ENCODE measurements at regions not wholly inside any gene's neighbourhood (a gene's known extent, or its start where the extent isn't known, plus 50 kb on each side); places are given as distances from the start of the nearest gene placed in this dataset.

DNA sequence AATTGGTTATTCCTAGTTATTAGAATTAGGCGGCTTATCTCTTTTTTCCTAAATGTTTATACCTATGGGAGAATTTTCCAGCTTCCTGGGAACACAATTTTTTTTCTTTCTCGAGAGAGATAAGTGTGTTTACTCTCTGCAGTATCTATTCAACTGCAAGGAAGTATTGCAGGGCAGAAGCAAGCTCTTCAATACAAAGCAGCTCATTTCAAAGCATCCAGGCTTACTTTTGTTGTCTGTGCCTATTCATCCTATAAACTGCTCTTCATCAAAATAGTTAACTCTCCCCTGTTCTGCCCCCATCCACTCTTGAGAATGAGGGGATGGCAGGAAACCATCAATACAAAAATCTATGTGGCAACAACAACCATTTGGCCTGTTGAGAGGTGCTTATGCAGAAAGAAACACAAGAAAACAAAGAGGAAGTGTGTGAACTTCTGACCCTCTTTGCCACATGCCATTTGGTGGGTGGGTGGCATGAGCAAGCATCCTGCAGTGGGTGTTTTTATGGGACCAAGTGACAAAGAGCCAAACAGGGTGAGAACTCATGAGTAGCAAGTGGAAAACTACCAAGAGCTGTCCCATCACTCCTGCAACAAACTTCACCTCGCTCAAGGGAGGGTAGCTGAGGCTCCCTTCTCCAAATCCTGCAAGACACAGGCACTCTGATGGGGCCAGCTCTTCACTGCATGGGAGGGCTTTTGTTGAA lies 50.6 kb upstream of the MRPS6 start:
- in situ Hi-C loops (cut with HindIII; ENCODE audit: low sequenced_read_pairs), result no loop called here
- no peak for DNase-seq (ENCODE audit: low spot score)

DNA sequence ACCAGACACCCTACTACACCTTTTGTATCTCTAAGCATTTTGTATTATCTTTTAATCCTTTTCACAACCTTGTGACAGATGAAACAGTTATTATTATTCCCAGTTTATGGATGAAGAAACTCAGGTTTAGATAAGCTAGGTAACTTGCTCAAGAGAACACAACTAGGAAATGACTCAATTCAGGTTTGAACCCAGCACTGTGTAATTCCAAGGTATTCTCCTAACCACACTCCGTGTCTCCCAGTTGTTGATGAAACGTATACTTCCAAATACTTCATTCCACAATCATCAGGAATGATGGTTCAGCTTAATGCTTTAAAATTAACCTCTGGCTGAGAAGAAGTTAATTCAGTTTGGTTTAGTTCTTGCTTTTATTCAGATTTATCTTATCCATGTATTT lies 51.7 kb upstream of the MRPS6 start:
- no peak for DNase-seq (ENCODE audit: low spot score)
- in situ Hi-C loops (cut with HindIII; ENCODE audit: low sequenced_read_pairs), result no loop called here

DNA sequence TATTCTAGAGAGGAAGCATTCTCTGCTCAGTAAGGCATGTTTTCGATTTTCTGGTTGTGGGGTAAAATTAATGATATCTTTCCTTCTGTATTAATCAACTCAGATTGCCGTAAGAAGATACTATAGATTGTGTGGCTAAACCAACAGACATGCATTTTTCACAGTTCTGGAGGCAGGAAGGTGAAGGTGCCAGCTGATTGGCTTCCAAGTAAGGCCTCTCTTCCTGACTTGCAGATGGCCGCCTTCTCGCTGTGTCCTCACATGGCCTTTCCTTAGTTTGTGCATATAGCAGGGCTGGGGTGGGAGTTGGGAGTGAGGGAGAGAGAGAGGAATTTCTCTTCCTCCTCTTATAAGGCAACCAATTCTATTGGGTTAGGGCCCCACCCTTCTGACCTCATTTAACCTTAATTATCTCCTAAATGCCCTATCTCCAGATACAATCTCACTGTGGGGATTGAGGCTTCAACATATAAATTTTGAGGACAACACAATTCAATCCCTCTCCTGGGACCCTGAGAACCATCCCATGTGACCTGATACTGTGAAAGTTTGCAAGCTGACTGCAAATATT lies 52.3 kb upstream of the MRPS6 start:
- peak; percentile 39 for DNase-seq (ENCODE audit: low spot score)
- in situ Hi-C loops (cut with HindIII; ENCODE audit: low sequenced_read_pairs), result no loop called here

DNA sequence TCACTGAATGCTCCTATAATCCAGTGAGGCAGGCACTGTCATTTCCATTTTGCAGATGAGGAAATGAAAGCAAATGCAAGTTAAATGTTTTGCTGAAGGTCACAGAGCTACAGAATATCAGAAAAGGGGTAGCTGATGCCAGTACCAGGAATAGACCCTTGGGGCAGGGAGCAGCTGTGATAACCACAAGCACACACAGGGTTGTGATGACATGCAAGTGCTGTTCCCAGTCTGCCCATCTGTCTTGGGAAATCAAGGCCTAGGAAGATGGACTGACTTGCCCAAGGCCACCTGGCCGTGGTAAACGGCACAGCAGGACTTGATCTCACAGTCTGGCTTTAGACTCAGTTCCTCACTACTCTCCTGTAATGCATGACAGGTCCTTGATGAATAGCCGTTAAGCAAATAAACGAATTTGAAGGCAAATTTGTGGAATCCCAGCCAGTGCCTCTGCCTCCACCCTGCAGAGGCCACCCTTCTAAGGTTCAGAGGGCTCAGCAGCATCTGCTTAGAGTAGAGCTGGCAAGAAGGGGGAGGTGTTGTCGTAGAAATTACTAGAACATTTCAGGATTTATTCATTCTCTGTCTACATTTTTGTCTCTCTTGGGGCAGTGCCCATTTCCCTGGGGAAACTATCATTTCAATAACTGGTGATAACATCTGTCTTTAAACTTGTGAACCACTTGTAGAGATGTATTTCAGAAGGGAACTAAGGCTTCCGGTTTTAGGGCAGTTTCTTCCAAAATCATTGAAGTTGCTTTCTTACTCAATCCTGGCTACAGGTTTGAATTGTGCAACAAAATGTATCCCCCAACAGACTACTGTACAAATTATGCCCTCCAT lies 53.2 kb upstream of the MRPS6 start:
- DNase-seq (ENCODE audit: low spot score), result peak; percentile 69

DNA sequence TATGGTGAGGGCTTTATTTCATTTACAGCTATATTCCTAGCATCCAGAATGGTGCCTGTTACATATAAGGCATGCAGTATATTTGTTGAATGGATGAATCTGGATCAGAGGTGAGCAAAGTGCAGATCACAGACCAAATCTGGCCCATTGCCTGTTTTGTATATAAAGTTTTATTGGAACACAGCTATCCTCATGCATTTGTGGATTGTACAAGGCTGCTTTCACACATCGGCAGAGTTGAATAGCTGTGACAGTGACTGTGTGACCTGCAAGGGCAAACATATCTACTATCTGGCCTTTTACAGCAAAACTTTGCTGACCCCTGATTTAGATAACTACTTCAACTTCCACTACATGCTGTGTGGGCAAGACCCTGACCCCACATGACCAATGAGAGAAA lies 54.0 kb upstream of the MRPS6 start:
- in situ Hi-C loops (cut with HindIII; ENCODE audit: low sequenced_read_pairs), result no loop called here
- DNase-seq (ENCODE audit: low spot score), result no peak

More for the DNA sequence above, 53.2 kb upstream of the MRPS6 start:
- in situ Hi-C loops (cut with HindIII; ENCODE audit: low sequenced_read_pairs), result no loop called here

DNA sequence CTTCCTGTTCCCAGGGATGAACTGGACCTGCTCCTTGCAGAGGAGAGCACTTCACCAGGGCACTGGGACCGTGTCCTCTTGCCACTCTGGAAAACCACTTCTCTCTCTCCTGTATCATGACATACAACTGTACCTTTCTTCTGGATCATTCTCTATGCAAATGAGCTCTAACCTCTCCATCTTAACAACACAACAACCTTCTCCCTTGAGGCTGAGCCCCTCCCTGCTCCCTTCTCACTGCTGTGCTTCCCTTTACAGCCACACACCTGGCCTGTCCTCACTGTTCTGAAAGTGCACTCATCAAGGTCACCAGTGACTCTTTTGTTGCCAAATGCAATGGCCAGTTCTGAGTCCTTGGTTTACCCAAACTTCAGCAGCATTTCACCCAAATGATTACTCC lies 54.5 kb upstream of the MRPS6 start:
- DNase-seq (ENCODE audit: low spot score), result no peak
- in situ Hi-C loops (cut with HindIII; ENCODE audit: low sequenced_read_pairs), result no loop called here

DNA sequence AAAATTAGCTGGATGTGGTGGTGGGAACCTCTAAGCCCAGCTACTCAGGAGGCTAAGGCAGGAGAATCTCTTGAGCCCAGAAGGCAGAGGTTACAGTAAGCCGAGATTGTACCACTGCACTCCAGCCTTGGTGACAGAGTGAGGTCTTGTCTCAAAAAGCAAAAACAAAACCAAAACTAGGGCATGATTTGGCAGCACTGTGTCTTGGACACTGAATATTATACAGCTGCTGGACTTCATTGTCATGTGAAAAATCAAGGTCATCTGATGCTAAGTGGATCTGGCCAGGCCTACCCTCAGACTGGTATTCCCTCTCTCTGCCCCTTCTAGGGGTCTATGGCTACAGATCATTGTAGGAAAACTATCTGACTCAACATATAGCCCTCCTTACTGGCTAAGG lies 55.2 kb upstream of the MRPS6 start:
- DNase-seq (ENCODE audit: low spot score), result no peak
- in situ Hi-C loops (cut with HindIII; ENCODE audit: low sequenced_read_pairs), result no loop called here

DNA sequence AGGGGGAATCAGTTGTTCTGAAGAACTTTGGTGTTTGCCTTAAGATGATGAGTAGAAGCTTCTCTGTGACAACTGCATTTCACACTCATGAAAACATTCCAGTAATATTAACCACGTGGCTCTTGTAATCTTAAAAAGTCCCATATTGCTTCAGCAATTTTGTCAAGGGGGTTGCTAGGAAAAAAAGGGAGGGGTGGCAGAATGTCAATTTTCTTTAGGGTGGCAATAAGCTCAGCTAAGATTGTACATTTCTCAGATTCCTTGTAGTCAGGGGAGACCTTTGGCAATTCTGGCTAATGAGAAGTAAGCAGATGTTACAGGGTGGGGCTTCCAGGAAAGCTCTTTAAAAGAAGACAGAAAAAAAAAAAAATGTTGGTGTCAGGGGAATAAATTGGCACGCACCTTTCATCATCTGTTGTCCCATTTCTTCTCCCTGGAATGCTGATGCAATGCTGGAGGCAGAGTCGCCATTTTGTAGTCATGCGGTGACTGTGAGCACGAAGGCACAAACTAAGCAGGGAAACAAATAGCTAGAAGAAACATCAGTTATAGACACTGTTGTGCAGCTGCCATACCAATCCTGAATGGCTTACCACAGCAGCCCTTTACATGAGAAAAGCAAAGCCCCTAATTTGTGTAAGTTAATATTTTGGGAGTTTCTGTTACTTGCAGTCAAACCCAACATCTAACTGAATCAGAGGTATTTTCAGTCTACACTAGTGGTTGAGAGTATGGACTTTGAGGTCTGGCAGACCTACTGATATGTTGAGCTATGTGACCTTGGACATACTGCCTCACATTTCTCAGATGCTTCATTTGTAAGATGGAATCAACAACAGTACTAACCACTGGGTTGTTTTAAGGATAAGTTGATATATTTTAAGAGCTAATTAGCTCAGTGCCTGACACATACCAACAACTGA lies 56.1 kb upstream of the MRPS6 start:
- in situ Hi-C loops (cut with HindIII; ENCODE audit: low sequenced_read_pairs), result no loop called here
- no peak for DNase-seq (ENCODE audit: low spot score)

DNA sequence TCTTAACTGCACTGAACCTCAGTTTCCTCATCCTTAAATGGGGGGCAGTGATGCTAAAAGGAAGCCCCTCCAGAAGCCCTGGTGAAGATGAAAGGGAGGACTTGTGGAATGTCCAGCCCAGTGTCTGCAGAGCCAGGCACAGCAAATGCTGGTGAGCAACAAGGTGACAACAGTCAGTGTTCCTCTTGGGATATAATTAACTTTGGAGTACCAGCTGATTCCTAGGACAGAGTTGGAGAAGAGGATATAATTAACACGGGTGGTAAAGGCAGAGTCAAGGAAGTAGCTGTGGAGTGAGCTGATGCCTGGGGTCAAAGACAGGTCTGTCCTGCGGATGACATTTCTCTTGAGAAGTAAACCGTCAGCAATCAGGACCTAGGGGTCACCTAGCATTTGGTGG lies 60.7 kb upstream of the MRPS6 start:
- in situ Hi-C loops (cut with HindIII; ENCODE audit: low sequenced_read_pairs), result no loop called here
- no peak for DNase-seq (ENCODE audit: low spot score)

DNA sequence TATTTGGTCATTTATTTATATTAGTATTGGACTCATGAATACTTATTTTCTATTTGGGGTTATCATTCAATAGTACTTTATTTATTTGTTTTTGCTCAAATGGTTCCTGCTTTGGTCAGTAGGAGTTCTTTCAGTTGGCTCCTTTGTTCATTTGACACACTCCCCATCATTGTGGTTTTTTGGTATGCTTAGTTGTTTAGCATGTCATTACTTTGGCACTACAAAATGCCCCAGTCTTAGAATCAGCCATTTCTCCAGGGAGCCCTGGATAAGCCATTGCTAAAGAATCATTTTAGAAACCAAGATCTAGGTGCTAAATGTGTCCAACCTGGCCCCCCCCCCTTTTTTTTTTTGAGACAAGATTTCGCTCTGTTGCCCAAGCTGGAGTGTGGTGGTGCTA lies 61.7 kb upstream of the MRPS6 start:
- DNase-seq (ENCODE audit: low spot score), result no peak
- in situ Hi-C loops (cut with HindIII; ENCODE audit: low sequenced_read_pairs), result no loop called here

DNA sequence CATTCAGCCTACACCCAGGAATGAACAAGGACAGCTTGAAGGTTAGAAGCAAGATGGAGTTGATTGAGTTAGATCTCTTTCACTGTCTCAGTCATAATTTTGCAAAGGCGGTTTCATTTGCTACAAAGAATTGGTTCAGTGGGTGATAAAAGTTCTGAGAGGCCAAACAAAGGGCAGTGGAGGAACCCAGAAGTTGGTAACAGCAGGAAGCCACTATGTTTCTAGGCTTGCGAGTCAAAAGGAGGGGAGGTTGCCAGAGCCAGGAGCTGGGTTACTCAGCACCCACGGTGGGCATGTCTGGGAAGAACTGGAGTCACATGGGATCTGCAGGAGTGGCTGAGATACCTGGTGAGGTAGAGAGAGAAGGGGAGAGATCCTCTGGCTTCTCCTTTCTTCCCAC lies 64.2 kb upstream of the MRPS6 start:
- in situ Hi-C loops (cut with HindIII; ENCODE audit: low sequenced_read_pairs), result no loop called here
- DNase-seq (ENCODE audit: low spot score), result no peak

DNA sequence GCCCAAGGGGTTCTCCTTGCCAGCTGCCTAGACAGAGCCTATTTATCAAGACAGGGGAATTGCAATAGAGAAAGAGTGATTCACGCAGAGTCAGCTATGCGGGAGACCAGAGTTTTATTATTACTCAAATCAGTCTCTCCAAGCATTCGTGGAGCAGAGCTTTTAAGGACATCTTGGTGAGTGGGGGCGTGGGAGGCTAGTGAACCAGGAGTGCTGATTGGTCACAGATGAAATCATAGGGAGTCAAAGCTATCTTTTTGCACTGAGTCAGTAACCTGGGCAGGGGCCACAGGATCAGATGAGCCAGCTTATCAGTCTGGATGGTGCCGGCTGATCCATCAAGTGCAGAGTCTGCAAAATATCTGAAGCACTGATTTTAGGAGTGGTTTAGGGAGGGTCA lies 64.8 kb upstream of the MRPS6 start:
- in situ Hi-C loops (cut with HindIII; ENCODE audit: low sequenced_read_pairs), result no loop called here
- DNase-seq (ENCODE audit: low spot score), result no peak

DNA sequence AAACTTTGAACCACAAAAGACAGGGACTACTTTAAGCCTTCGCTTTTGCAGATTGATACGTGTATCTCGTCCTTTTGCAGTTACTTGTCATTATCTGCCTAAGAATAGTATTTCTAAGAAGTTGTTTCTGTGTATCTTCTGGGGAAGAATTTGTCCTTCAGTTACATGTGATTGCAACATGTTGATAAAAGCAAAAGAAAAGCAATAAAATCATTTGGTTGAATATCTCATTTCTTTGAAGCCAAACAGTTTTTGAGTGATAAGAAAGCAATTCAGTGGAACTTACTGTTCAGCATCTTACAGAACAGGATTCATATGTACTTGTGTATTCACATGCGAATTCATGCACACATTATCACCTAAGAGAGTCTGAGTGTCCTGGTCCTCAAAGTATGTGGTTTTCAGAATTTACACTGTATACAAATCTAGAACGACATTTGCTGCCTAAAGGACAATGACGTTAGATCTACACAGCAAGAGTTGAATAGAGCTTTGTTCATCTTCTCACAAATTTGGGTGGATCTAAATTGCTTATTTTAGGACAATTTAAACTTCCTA lies 66.7 kb upstream of the MRPS6 start:
- in situ Hi-C loops (cut with HindIII; ENCODE audit: low sequenced_read_pairs), result no loop called here
- DNase-seq (ENCODE audit: low spot score), result no peak

DNA sequence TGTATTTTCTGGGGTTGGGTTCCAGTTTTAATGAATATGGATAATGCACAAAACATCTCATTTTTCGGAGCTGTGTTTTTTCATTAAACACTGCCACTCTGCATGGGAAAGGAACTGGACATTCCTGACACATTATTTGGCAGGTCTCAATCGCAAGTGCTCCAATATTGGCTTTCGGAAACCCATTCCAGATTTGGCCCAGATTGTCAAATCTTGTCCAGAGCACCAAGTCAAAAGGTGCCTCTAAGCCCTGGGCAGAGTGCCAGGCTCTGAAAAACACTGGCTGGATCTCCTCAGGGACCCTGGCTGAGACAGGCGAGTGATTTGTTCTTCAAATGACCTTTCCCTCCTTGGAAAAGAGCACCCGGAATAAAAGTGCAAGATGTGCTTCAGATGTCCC lies 68.4 kb upstream of the MRPS6 start:
- in situ Hi-C loops (cut with HindIII; ENCODE audit: low sequenced_read_pairs), result no loop called here
- DNase-seq (ENCODE audit: low spot score), result no peak

DNA sequence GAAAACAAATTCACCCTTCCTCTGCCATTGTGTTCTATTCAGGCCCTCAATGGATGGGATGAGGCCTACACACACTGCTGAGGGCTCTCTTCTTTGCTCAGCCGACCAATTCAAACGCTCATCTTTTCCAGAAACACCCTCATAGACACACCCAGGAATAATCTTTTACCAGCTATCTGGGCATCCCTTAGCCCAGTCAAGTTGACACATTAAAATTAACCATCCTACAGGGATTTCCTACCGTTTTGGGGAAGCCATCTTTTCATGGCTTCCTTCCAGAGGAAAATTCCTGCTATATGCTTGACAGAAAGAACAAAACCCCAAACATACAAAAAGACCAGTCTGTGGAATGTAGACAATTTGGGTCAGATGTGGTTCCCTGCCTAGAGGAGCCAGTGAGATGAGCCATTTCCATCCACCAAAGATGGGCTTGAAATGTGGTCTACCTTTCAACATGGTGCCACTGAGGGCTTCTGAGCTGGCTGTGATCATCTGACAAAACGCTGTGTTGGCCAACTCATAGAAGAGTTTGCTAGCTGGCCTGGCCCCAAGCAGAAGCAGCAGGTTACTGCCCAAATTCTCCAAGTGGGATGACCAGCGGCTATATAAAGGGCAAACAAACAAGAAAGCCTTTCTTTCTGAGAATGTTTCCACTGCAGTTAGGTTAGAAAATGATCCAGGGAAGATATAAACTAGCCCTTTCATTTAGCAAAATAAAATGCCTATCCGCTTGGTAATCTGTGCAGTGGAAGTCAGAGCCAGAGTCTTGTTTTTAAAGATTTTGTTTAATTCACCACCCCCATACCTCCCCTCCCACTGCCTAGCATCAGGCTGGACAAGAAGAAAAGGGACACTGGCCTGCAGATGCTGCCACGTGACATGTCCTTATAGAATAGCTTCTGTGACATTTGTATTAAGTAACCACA lies 69.1 kb upstream of the MRPS6 start:
- DNase-seq (ENCODE audit: low spot score), result no peak
- in situ Hi-C loops (cut with HindIII; ENCODE audit: low sequenced_read_pairs), result no loop called here

DNA sequence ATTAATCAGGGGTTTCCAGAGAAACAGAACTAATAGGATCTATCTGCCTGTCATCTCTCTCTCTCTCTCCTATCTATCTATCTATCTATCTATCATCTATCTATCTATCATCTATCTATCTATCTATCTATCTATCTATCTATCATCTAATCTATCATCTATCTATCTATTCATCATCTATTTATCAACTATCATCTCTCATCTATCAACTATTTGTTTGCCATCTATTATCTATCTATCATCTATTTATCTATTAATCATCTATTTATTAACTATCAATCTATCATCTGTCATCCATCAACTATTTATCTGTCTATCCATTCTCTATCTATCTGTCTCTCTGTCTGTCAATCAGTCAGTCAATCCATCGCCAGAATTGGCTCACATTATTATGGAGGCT lies 70.0 kb upstream of the MRPS6 start:
- DNase-seq (ENCODE audit: low spot score), result no peak
- in situ Hi-C loops (cut with HindIII; ENCODE audit: low sequenced_read_pairs), result no loop called here

DNA sequence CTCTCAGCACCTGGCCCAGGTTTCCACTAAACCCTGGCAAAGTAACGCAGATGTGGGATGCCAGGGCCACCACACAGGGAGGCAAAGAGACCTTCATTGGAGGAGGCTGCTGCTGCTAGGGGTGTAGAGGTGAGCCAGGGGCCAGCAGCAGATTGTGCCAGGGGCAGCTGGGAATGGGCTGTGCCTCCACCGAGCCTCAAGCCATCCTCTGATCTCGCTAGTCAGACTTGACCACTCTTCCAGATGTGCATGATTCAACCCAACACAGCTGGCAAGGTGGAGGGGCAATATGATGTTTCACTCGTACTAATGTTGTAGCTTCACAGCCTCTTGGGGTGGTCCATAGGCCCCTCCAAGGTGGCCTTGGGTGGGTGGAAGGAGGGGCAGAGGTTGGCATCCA lies 73.0 kb upstream of the MRPS6 start:
- in situ Hi-C loops (cut with HindIII; ENCODE audit: low sequenced_read_pairs), result no loop called here
- no peak for DNase-seq (ENCODE audit: low spot score)

DNA sequence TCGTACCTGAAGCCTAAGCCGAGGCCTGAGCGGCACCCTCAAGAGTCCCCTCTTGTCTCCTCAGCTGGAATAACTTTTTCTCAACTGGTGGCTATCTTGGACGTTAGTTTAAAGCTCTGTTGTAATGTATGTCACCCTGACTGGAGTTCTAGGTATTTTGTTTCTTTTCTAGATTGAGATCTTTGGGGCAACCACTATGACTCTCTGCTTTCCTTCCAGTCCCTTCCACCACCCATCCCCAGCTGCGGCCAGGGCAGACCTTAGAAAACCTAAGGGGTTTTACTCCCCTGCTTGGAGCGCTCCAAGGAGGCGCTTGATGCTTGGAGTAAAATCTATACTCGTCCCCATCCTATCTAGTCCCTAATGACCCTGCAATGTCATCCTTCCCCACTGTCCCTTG lies 74.6 kb upstream of the MRPS6 start:
- in situ Hi-C loops (cut with HindIII; ENCODE audit: low sequenced_read_pairs), result no loop called here
- no peak for DNase-seq (ENCODE audit: low spot score)

Measured in G401 (cell line).